ENCODE measurements at regions not wholly inside any gene's neighbourhood (a gene's known extent, or its start where the extent isn't known, plus 50 kb on each side); places are given as distances from the start of the nearest gene placed in this dataset.

- TF ChIP-seq EZH2 (optimal IDR thresholded peaks at IDR 0.05; ENCODE audit: low read depth, low read length) (no peak), EZH2phosphoT487 (IDR thresholded peaks at IDR 0.05; ENCODE audit: low read length) (no peak)
- TF ChIP-seq, protein P1, sequence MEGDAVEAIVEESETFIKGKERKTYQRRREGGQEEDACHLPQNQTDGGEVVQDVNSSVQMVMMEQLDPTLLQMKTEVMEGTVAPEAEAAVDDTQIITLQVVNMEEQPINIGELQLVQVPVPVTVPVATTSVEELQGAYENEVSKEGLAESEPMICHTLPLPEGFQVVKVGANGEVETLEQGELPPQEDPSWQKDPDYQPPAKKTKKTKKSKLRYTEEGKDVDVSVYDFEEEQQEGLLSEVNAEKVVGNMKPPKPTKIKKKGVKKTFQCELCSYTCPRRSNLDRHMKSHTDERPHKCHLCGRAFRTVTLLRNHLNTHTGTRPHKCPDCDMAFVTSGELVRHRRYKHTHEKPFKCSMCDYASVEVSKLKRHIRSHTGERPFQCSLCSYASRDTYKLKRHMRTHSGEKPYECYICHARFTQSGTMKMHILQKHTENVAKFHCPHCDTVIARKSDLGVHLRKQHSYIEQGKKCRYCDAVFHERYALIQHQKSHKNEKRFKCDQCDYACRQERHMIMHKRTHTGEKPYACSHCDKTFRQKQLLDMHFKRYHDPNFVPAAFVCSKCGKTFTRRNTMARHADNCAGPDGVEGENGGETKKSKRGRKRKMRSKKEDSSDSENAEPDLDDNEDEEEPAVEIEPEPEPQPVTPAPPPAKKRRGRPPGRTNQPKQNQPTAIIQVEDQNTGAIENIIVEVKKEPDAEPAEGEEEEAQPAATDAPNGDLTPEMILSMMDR (IDR thresholded peaks at IDR 0.05; ENCODE audit: low read length), result no peak
- no peaks in the 10 kb centered on the region for H3K9me3 ChIP-seq (replicated peaks; ENCODE audit: insufficient read depth, low read length)
- no peak for DNase-seq
- no peaks in the 10 kb centered on the region for H3F3A ChIP-seq (ENCODE audit: insufficient read depth, low read length)
- H3K4me2 ChIP-seq (ENCODE audit: low read depth, low read length), result no peak overlapping the region
- no peaks in the 10 kb centered on the region for H3K4me1 ChIP-seq (ENCODE audit: low read length)
- no peak overlapping the region for H3K27ac ChIP-seq (ENCODE audit: low read length)
- H3K27me3 ChIP-seq (replicated peaks; ENCODE audit: insufficient read depth, low read length), result no peaks in the 10 kb centered on the region
- peaks cover 3% of the 10 kb centered on the region; the same call in 1 of the 2 replicates for H3K36me3 ChIP-seq (replicated peaks; ENCODE audit: insufficient read depth, low read length)
- H4K20me1 ChIP-seq (ENCODE audit: insufficient read depth, low read length), result peaks cover 6% of the 10 kb centered on the region
- H3K79me2 ChIP-seq (ENCODE audit: low read length), result peaks cover 42% of the 10 kb centered on the region
- no peak overlapping the region for H3K4me3 ChIP-seq (ENCODE audit: low read length)
- no peak overlapping the region for H3K9ac ChIP-seq (ENCODE audit: low read length)
- H2AFZ ChIP-seq (ENCODE audit: low read length), result no peak overlapping the region
- H3K9me2 ChIP-seq (replicated peaks; ENCODE audit: insufficient read depth, low read length), result no peaks in the 10 kb centered on the region
Measured at GRCh38 chr17:6893382-6894205, 62.1 kb upstream of the TEKT1 start.

GRCh38 chr17:6894206-6894528, 62.6 kb upstream of the TEKT1 start:
- no peaks in the 10 kb centered on the region for H3K4me1 ChIP-seq (ENCODE audit: low read length)
- H3K36me3 ChIP-seq (replicated peaks; ENCODE audit: insufficient read depth, low read length), result peaks cover 3% of the 10 kb centered on the region; the same call in 1 of the 2 replicates
- H3K27ac ChIP-seq (ENCODE audit: low read length), result no peak overlapping the region
- H3F3A ChIP-seq (ENCODE audit: insufficient read depth, low read length), result no peaks in the 10 kb centered on the region
- H3K9ac ChIP-seq (ENCODE audit: low read length), result no peak overlapping the region
- no peaks in the 10 kb centered on the region for H3K9me2 ChIP-seq (replicated peaks; ENCODE audit: insufficient read depth, low read length)
- DNase-seq, result no peak
- no peak overlapping the region for H3K4me2 ChIP-seq (ENCODE audit: low read depth, low read length)
- peaks cover 6% of the 10 kb centered on the region for H4K20me1 ChIP-seq (ENCODE audit: insufficient read depth, low read length)
- H3K4me3 ChIP-seq (ENCODE audit: low read length), result no peak overlapping the region
- H3K79me2 ChIP-seq (ENCODE audit: low read length), result peaks cover 37% of the 10 kb centered on the region
- no peak overlapping the region for H2AFZ ChIP-seq (ENCODE audit: low read length)
- no peaks in the 10 kb centered on the region for H3K9me3 ChIP-seq (replicated peaks; ENCODE audit: insufficient read depth, low read length)
- TF ChIP-seq, protein P1 (IDR thresholded peaks at IDR 0.05; ENCODE audit: low read length), result peak; percentile 15; the same call in 1 of the 2 replicates
- TF ChIP-seq EZH2phosphoT487 (IDR thresholded peaks at IDR 0.05; ENCODE audit: low read length), result no peak
- H3K27me3 ChIP-seq (replicated peaks; ENCODE audit: insufficient read depth, low read length), result no peaks in the 10 kb centered on the region

GRCh38 chr17:6901086-6901485, 69.6 kb upstream of the TEKT1 start:
- no peak for TF ChIP-seq EZH2phosphoT487 (IDR thresholded peaks at IDR 0.05; ENCODE audit: low read length)
- TF ChIP-seq, protein P1 (IDR thresholded peaks at IDR 0.05; ENCODE audit: low read length), result no peak
- TF ChIP-seq EZH2 (optimal IDR thresholded peaks at IDR 0.05; ENCODE audit: low read depth, low read length), result no peak
- Histone ChIP-seq H3K27ac (ENCODE audit: low read length) (no peak overlapping the region), H3K4me3 (ENCODE audit: low read length) (no peak overlapping the region), H3K9me3 (replicated peaks; ENCODE audit: insufficient read depth, low read length) (no peaks in the 10 kb centered on the region), H3K4me1 (ENCODE audit: low read length) (no peaks in the 10 kb centered on the region), H3K27me3 (replicated peaks; ENCODE audit: insufficient read depth, low read length) (no peaks in the 10 kb centered on the region), H3F3A (ENCODE audit: insufficient read depth, low read length) (no peaks in the 10 kb centered on the region), H3K9me2 (replicated peaks; ENCODE audit: insufficient read depth, low read length) (no peaks in the 10 kb centered on the region), H3K79me2 (ENCODE audit: low read length) (no peaks in the 10 kb centered on the region), H3K36me3 (replicated peaks; ENCODE audit: insufficient read depth, low read length) (peaks cover 3% of the 10 kb centered on the region; the same call in 1 of the 2 replicates), H3K4me2 (ENCODE audit: low read depth, low read length) (no peak overlapping the region), H2AFZ (ENCODE audit: low read length) (no peak overlapping the region), H4K20me1 (ENCODE audit: insufficient read depth, low read length) (no peaks in the 10 kb centered on the region), H3K9ac (ENCODE audit: low read length) (no peak overlapping the region)
- DNase-seq, result no peak

Data from MM.1S (cell line).